ENCODE measurements at regions not wholly inside any gene's neighbourhood (a gene's known extent, or its start where the extent isn't known, plus 50 kb on each side); places are given as distances from the start of the nearest gene placed in this dataset.

DNA sequence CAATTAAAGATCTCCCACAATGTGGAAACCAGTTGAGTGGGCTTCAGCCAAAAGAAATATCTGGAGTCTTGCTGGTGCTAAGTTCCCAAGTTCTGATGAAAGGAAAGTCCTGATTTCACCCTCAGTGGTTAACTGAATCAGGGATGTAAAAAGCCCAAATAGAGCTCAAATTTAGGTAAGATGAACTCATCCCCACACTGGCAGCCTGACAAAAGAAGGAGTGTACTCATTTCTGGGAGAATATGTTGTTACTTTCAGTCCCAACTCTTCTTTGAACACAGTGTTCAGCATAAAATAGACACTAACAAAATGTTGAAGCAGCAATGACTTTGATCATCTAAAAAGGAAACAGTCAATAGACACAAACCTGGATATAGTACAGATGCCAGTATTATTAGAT is 91.7 kb downstream of the CHRM3 start:
- DNase-seq (ENCODE audit: low read depth in 1 of 2, low spot score in 1 of 2) = no peak
- Histone ChIP-seq H3K9me3 (peaks cover 18% of the 10 kb centered on the region), H3K4me1 (no peaks in the 10 kb centered on the region), H3K4me2 (no peak overlapping the region), H3K27ac (no peak overlapping the region), H3K4me3 (no peak overlapping the region)
- FAIRE-seq = no peak
- ATAC-seq = no peak
- ChIA-PET POLR2A (no interaction called here), CTCF (no interaction called here)
- TF ChIP-seq RARB (CRISPR knock-in tag; IDR thresholded peaks at IDR 0.05) = no peak
- TF ChIP-seq RCOR1 (IDR thresholded peaks at IDR 0.05; ENCODE audit: low read depth, low read length) = no peak
- no peak for TF ChIP-seq JUNB (IDR thresholded peaks at IDR 0.05)
- TF ChIP-seq HOXB13 (CRISPR knock-in tag; IDR thresholded peaks at IDR 0.05; ENCODE audit: low read depth) = no peak
- no peak for TF ChIP-seq MAZ (IDR thresholded peaks at IDR 0.05; ENCODE audit: borderline replicate concordance, low read depth, low read length)
- TF ChIP-seq, protein P1, sequence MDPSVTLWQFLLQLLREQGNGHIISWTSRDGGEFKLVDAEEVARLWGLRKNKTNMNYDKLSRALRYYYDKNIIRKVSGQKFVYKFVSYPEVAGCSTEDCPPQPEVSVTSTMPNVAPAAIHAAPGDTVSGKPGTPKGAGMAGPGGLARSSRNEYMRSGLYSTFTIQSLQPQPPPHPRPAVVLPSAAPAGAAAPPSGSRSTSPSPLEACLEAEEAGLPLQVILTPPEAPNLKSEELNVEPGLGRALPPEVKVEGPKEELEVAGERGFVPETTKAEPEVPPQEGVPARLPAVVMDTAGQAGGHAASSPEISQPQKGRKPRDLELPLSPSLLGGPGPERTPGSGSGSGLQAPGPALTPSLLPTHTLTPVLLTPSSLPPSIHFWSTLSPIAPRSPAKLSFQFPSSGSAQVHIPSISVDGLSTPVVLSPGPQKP (IDR thresholded peaks at IDR 0.05; ENCODE audit: low read depth, low read length) = no peak
- TF ChIP-seq RAD21 (conservative IDR thresholded peaks at IDR 0.05 in 1 of 2, IDR thresholded peaks at IDR 0.05 in 1 of 2) = no peak
- TF ChIP-seq FOXS1 (CRISPR knock-in tag; IDR thresholded peaks at IDR 0.05) = no peak

DNA sequence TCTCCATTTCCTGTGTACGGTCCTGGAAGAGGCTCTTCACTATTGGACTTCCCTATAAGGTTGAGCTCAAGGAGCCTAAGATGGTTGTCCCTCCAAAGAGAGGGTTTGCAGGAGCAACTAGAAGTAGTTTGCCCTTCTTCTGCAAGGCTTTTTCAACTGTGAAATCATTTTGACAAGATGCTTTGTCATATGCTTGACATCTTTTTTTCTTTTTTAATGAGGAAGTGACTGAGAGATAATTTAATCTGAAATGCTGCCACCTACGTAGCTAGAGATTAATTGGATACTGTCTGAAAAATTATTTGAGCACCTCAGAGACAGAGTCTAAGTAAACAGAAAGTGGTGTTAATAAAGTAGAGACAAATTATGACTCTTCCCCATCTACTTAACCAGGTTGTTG is 97.0 kb downstream of the CHRM3 start:
- CTCF ChIA-PET = no interaction called here
- ATAC-seq (no peak), DNase-seq (ENCODE audit: low read depth in 1 of 2, low spot score in 1 of 2) (no peak), FAIRE-seq (no peak)
- Histone ChIP-seq H3K4me1 (no peaks in the 10 kb centered on the region), H3K9me3 (peaks cover 18% of the 10 kb centered on the region), H3K4me3 (no peak overlapping the region), H3K4me2 (no peak overlapping the region), H3K27ac (no peak overlapping the region)
- no peak for TF ChIP-seq KDM5A (IDR thresholded peaks at IDR 0.05)
- TF ChIP-seq ZNF302 (CRISPR knock-in tag; IDR thresholded peaks at IDR 0.05) = no peak
- no peak for TF ChIP-seq FOXS1 (CRISPR knock-in tag; IDR thresholded peaks at IDR 0.05)
- TF ChIP-seq, protein P2, sequence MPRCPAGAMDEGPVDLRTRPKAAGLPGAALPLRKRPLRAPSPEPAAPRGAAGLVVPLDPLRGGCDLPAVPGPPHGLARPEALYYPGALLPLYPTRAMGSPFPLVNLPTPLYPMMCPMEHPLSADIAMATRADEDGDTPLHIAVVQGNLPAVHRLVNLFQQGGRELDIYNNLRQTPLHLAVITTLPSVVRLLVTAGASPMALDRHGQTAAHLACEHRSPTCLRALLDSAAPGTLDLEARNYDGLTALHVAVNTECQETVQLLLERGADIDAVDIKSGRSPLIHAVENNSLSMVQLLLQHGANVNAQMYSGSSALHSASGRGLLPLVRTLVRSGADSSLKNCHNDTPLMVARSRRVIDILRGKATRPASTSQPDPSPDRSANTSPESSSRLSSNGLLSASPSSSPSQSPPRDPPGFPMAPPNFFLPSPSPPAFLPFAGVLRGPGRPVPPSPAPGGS (IDR thresholded peaks at IDR 0.05) = no peak
- TF ChIP-seq MAZ (IDR thresholded peaks at IDR 0.05; ENCODE audit: borderline replicate concordance, low read depth, low read length) = no peak
- no peak for TF ChIP-seq SMC3 (IDR thresholded peaks at IDR 0.05)
- TF ChIP-seq FOSB (CRISPR knock-in tag; IDR thresholded peaks at IDR 0.05) = no peak
- TF ChIP-seq, protein P1 (IDR thresholded peaks at IDR 0.05; ENCODE audit: low read depth, low read length) = no peak
- POLR2A ChIA-PET = interaction anchor here (0.6 kb wide), 1 partner anchor 116 kb away, joined by 3 read pairs; no protein-coding TSS in a partner anchor
- WGBS (ENCODE audit: missing lambda C conversion rate) = 19% methylated on average over 2 of the region's 2 CpGs

DNA sequence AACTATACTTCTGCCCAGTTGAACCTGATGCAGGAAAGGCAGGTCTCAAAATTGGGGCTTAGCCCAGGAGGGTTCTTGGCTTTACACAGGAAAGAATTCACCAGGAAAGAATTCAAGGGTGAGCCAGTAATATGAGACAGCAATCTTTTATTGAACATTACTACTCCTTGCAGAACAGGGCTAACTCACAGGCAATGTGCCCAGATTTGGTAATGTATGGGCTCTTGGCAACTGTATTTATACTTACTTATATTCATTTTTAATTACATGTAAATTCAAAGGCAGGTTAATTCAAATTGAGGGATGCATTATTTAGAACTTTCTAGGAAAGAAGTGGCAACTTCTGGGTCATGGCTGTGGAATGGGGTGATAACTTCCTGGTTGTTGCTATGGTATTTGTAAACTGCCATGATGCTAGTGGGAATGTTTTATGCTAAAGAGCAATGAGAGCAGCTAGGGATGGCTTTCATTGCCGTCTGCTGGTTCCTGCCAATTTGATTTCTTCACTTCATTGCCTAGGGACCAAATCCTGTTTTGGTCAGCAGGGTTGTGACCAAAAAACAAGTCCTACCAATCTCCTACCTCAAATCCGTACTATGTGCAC is 107.5 kb downstream of the CHRM3 start:
- WGBS (ENCODE audit: missing lambda C conversion rate) = 18% methylated on average over 2 of the region's 2 CpGs
- ChIA-PET CTCF (interaction anchor here (1.2 kb wide), 1 partner anchor 40 kb away, joined by 3 read pairs; no protein-coding TSS in a partner anchor), POLR2A (no interaction called here)
- Histone ChIP-seq H3K27ac (no peak overlapping the region), H3K4me2 (no peak overlapping the region), H3K4me1 (no peaks in the 10 kb centered on the region), H3K4me3 (no peak overlapping the region), H3K9me3 (no peaks in the 10 kb centered on the region)
- no peak for FAIRE-seq
- TF ChIP-seq MYC (IDR thresholded peaks at IDR 0.05; ENCODE audit: borderline replicate concordance, low read length) (no peak), RNF2 (IDR thresholded peaks at IDR 0.05; ENCODE audit: borderline replicate concordance, low read depth) (no peak), RFX5 (IDR thresholded peaks at IDR 0.05) (no peak), HOXA7 (CRISPR knock-in tag; IDR thresholded peaks at IDR 0.05) (no peak), RCOR1 (IDR thresholded peaks at IDR 0.05; ENCODE audit: low read depth, low read length) (no peak), HDAC2 (IDR thresholded peaks at IDR 0.05) (no peak), CBX8 (IDR thresholded peaks at IDR 0.05) (no peak), POLR2A (IDR thresholded peaks at IDR 0.05; ENCODE audit: low read length) (no peak), POLR2AphosphoS2 (conservative IDR thresholded peaks at IDR 0.05; ENCODE audit: low read length) (no peak), ZFP36 (IDR thresholded peaks at IDR 0.05; ENCODE audit: borderline replicate concordance, partially characterized antibody) (no peak), SREBF2 (IDR thresholded peaks at IDR 0.05) (no peak), NFE2L2 (conservative IDR thresholded peaks at IDR 0.05; ENCODE audit: low read length) (no peak), CEBPB (IDR thresholded peaks at IDR 0.05) (no peak), HOXB13 (CRISPR knock-in tag; IDR thresholded peaks at IDR 0.05; ENCODE audit: low read depth) (no peak)
- TF ChIP-seq, protein P3, sequence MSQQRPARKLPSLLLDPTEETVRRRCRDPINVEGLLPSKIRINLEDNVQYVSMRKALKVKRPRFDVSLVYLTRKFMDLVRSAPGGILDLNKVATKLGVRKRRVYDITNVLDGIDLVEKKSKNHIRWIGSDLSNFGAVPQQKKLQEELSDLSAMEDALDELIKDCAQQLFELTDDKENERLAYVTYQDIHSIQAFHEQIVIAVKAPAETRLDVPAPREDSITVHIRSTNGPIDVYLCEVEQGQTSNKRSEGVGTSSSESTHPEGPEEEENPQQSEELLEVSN (IDR thresholded peaks at IDR 0.05; ENCODE audit: borderline replicate concordance, low read depth) = no peak
- TF ChIP-seq, protein P1 (IDR thresholded peaks at IDR 0.05; ENCODE audit: low read depth, low read length) = no peak
- TF ChIP-seq, protein P4, sequence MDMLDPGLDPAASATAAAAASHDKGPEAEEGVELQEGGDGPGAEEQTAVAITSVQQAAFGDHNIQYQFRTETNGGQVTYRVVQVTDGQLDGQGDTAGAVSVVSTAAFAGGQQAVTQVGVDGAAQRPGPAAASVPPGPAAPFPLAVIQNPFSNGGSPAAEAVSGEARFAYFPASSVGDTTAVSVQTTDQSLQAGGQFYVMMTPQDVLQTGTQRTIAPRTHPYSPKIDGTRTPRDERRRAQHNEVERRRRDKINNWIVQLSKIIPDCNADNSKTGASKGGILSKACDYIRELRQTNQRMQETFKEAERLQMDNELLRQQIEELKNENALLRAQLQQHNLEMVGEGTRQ (IDR thresholded peaks at IDR 0.05) = no peak
- ATAC-seq = no peak
- DNase-seq (ENCODE audit: low read depth in 1 of 2, low spot score in 1 of 2) = no peak

All from A549 (cell line).